Endothelial cell of umbilical vein (primary cell): ENCODE measurements at regions not wholly inside any gene's neighbourhood (a gene's known extent, or its start where the extent isn't known, plus 50 kb on each side); places are given as distances from the start of the nearest gene placed in this dataset.

Experiments
- BruUV-seq: library from RNA; stranded (reverse); fragments of 400-500 nt; replicated peaks from 2 replicates; lab custom pipeline; 2021; lab: Mats Ljungman, UMichigan
- CTCF ChIA-PET: fragments of 300-600, 350-600 bp; sonication (Branson Sonifier 250); formaldehyde crosslinking; loops from one replicate; lab custom pipeline; 2021; ENCODE audit warnings: antibody characterized with exemption, inconsistent platforms; lab: Charles Lee
- POLR2A ChIA-PET: fragments of 300-600, 350-600 bp; sonication (Branson Sonifier 250); formaldehyde crosslinking; loops from one replicate; lab custom pipeline; 2021; ENCODE audit warnings: antibody characterized with exemption, inconsistent platforms; lab: Charles Lee
- DNase-seq: peaks from one replicate; pipeline ENCODE4 v3.0.0-alpha.2; 2011; ENCODE audit warnings: low read depth, low spot score
- FAIRE-seq: peaks from 2 replicates; lab custom pipeline; 2011; peaks lifted over from hg19 to GRCh38; lab: Jason Lieb, UNC
- H2AFZ ChIP-seq: 2 replicates; pipeline ENCODE4 v1.6.0; 2012; ENCODE audit warnings: low read depth, low read length, control low read depth, inconsistent platforms
- H3K27ac ChIP-seq: 2 replicates; pipeline ENCODE4 v1.5.1; 2011; ENCODE audit warnings: low read depth, mild to moderate bottlenecking, control low read depth, low read length, moderate library complexity; ENCODE audit not compliant: insufficient read depth
- H3K27me3 ChIP-seq, 2 experiments: 2 replicates each; pipeline versions ENCODE4 v1.6.0 to v1.6.1; 2011; ENCODE audit warnings: low read length in 2 of 2, mixed read lengths in 1 of 2; ENCODE audit not compliant: control insufficient read depth in 2 of 2, insufficient read depth in 2 of 2
- H3K36me3 ChIP-seq, 2 experiments: 2 replicates in 1 of 2; 3 replicates in 1 of 2; pipeline ENCODE4 v1.5.1; 2011; ENCODE audit warnings: low read length in 2 of 2, mild to moderate bottlenecking in 1 of 2, moderate library complexity in 1 of 2; ENCODE audit not compliant: control insufficient read depth in 2 of 2, insufficient read depth in 2 of 2; ENCODE audit errors: extremely low read depth in 1 of 2
- H3K4me1 ChIP-seq: 3 replicates; pipeline ENCODE4 v1.5.1; 2011; ENCODE audit warnings: mild to moderate bottlenecking, low read length; ENCODE audit not compliant: control insufficient read depth, insufficient read depth; ENCODE audit errors: extremely low read depth
- H3K4me2 ChIP-seq: 2 replicates; pipeline ENCODE4 v1.6.1; 2011; ENCODE audit warnings: low read length, control low read depth, mixed read lengths; ENCODE audit not compliant: insufficient read depth
- H3K4me3 ChIP-seq, 3 experiments: fragments of 200-600 bp in 1 of 3; sonication (generic), shearing (Covaris generic) in 1 of 3; replicated peaks in 1 of 3; 2 replicates each; pipeline ENCODE4 v1.5.1; 2011 to 2016; ENCODE audit warnings: control low read depth in 3 of 3, low read length in 3 of 3, mild to moderate bottlenecking in 2 of 3, inconsistent platforms in 1 of 3, low read depth in 1 of 3, moderate library complexity in 1 of 3; ENCODE audit not compliant: insufficient read depth in 1 of 3
- H3K79me2 ChIP-seq: 2 replicates; pipeline ENCODE4 v1.6.0; 2012; ENCODE audit warnings: low read length, inconsistent platforms; ENCODE audit not compliant: control insufficient read depth, insufficient read depth
- H3K9ac ChIP-seq: replicated peaks from 2 replicates; pipeline ENCODE3; 2011; ENCODE audit warnings: low read length, control low read depth; ENCODE audit not compliant: insufficient read depth; ENCODE audit errors: extremely low read depth
- H3K9me1 ChIP-seq: replicated peaks from 3 replicates; pipeline ENCODE4 v1.6.0; 2011; ENCODE audit warnings: mild to moderate bottlenecking, low read length; ENCODE audit not compliant: control insufficient read depth, insufficient read depth; ENCODE audit errors: extremely low read depth
- H3K9me3 ChIP-seq: replicated peaks from 2 replicates; pipeline ENCODE4 v1.5.1; 2012; ENCODE audit warnings: low read length, inconsistent platforms; ENCODE audit not compliant: control insufficient read depth, insufficient read depth
- H4K20me1 ChIP-seq: replicated peaks from 2 replicates; pipeline ENCODE3; 2011; ENCODE audit warnings: mild to moderate bottlenecking, low read length; ENCODE audit not compliant: control insufficient read depth, insufficient read depth; ENCODE audit errors: extremely low read depth
- EZH2 ChIP-seq: IDR thresholded peaks from 2 replicates; pipeline ENCODE4 v1.6.1; 2012; ENCODE audit warnings: borderline replicate concordance, low read depth, mild to moderate bottlenecking, moderate library complexity, low read length, inconsistent platforms; ENCODE audit not compliant: severe bottlenecking
- FOS ChIP-seq: IDR thresholded peaks from 2 replicates; pipeline ENCODE4 v1.6.1; 2011; ENCODE audit warnings: mild to moderate bottlenecking, low read length, moderate library complexity, borderline replicate concordance; ENCODE audit not compliant: insufficient read depth
- GATA2 ChIP-seq: IDR thresholded peaks from 2 replicates; pipeline ENCODE4 v1.7.0; 2011; ENCODE audit warnings: low read depth, mild to moderate bottlenecking, moderate library complexity, mixed read lengths, low read length; ENCODE audit not compliant: insufficient read length, insufficient read depth
- JUN ChIP-seq: IDR thresholded peaks from 2 replicates; pipeline ENCODE4 v1.6.1; 2011; ENCODE audit warnings: borderline replicate concordance, low read depth; ENCODE audit not compliant: insufficient read length, insufficient read depth
- MYC ChIP-seq: IDR thresholded peaks from one replicate; pipeline ENCODE4 v1.6.1; 2011; ENCODE audit warnings: mild to moderate bottlenecking, low read depth, low read length
- POLR2A ChIP-seq: IDR thresholded peaks from 2 replicates; pipeline ENCODE4 v1.6.1; 2012; ENCODE audit warnings: low read depth, mild to moderate bottlenecking, control low read depth, low read length
- POLR2AphosphoS5 ChIP-seq: IDR thresholded peaks from 2 replicates; pipeline ENCODE4 v1.6.1; 2012; ENCODE audit warnings: low read depth, mild to moderate bottlenecking, control low read depth, low read length, moderate library complexity; ENCODE audit not compliant: insufficient read depth
- dilution Hi-C: fragments of 300-500 bp; cut with MboI; formaldehyde crosslinking; loops from one replicate; pipeline ENCODE4 v1.15.0; 2019; ENCODE audit warnings: low sequenced_read_pairs; ENCODE audit not compliant: extremely low pct_ligation_motif_present
- intact Hi-C: fragments of 100-400 bp; cut with micrococcal nuclease; formaldehyde crosslinking; loops from one replicate; pipeline ENCODE4 v1.10.0; 2022
- TF ChIP-seq, protein P1 (sequence below), 2 donors: IDR thresholded peaks; 1 replicate in 1 of 2; 2 replicates in 1 of 2; pipeline ENCODE4 v1.5.1; 2011; ENCODE audit warnings: low read length in 2 of 2, mild to moderate bottlenecking in 2 of 2, moderate library complexity in 2 of 2, control low read depth in 1 of 2, inconsistent platforms in 1 of 2, low read depth in 1 of 2; ENCODE audit not compliant: insufficient read depth in 1 of 2; ENCODE audit errors: extremely low read depth in 1 of 2
- TF ChIP-seq, protein P2 (sequence below): IDR thresholded peaks from 2 replicates; pipeline ENCODE4 v1.6.1; 2011; ENCODE audit not compliant: insufficient read depth, insufficient read length

GRCh38 chr20:61118429-61119224, 133.4 kb upstream of the CDH4 start:
- H3K4me3 ChIP-seq = no peak overlapping the region
- H3K9me3 ChIP-seq = peaks cover 2% of the 10 kb centered on the region
- no peak overlapping the region for H3K4me2 ChIP-seq
- intact Hi-C loops = no loop called here
- no TSS peak for BruUV-seq
- no peak overlapping the region for H3K9ac ChIP-seq
- no peaks in the 10 kb centered on the region for H3K36me3 ChIP-seq
- dilution Hi-C loops = no loop called here
- ChIA-PET POLR2A (no interaction called here), CTCF (no interaction called here)
- TF ChIP-seq JUN (no peak), MYC (no peak), POLR2A (no peak), FOS (no peak), POLR2AphosphoS5 (no peak)
- TF ChIP-seq, protein P1, sequence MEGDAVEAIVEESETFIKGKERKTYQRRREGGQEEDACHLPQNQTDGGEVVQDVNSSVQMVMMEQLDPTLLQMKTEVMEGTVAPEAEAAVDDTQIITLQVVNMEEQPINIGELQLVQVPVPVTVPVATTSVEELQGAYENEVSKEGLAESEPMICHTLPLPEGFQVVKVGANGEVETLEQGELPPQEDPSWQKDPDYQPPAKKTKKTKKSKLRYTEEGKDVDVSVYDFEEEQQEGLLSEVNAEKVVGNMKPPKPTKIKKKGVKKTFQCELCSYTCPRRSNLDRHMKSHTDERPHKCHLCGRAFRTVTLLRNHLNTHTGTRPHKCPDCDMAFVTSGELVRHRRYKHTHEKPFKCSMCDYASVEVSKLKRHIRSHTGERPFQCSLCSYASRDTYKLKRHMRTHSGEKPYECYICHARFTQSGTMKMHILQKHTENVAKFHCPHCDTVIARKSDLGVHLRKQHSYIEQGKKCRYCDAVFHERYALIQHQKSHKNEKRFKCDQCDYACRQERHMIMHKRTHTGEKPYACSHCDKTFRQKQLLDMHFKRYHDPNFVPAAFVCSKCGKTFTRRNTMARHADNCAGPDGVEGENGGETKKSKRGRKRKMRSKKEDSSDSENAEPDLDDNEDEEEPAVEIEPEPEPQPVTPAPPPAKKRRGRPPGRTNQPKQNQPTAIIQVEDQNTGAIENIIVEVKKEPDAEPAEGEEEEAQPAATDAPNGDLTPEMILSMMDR (IDR thresholded peaks at IDR 0.05; ENCODE audit: extremely low read depth in 1 of 2, insufficient read depth in 1 of 2, low read depth in 1 of 2, low read length in 2 of 2) = no peak
- FAIRE-seq (no peak), DNase-seq (no peak)
- no peak overlapping the region for H2AFZ ChIP-seq
- no peaks in the 10 kb centered on the region for H3K79me2 ChIP-seq
- H3K27me3 ChIP-seq = no peaks in the 10 kb centered on the region
- H3K27ac ChIP-seq = no peak overlapping the region
- H3K9me1 ChIP-seq = no peaks in the 10 kb centered on the region
- H3K4me1 ChIP-seq = no peaks in the 10 kb centered on the region
- no peaks in the 10 kb centered on the region for H4K20me1 ChIP-seq

- H3K27ac ChIP-seq = no peak overlapping the region
- intact Hi-C loops = no loop called here
- CTCF ChIA-PET = no interaction called here
- dilution Hi-C loops = no loop called here
- BruUV-seq = no TSS peak
- no peaks in the 10 kb centered on the region for H3K36me3 ChIP-seq
- no peaks in the 10 kb centered on the region for H3K79me2 ChIP-seq
- no peak overlapping the region for H3K4me3 ChIP-seq
- DNase-seq = no peak
- no peaks in the 10 kb centered on the region for H3K4me1 ChIP-seq
- peaks cover 2% of the 10 kb centered on the region for H3K9me3 ChIP-seq
- no peaks in the 10 kb centered on the region for H3K27me3 ChIP-seq
- H3K9ac ChIP-seq = no peak overlapping the region
- H2AFZ ChIP-seq = no peak overlapping the region
- no peak for FAIRE-seq
- H3K9me1 ChIP-seq = no peaks in the 10 kb centered on the region
- TF ChIP-seq POLR2A = no peak
- TF ChIP-seq, protein P1 (IDR thresholded peaks at IDR 0.05; ENCODE audit: extremely low read depth in 1 of 2, insufficient read depth in 1 of 2, low read depth in 1 of 2, low read length in 2 of 2) = no peak
- no peak for TF ChIP-seq FOS
- no peak for TF ChIP-seq MYC
- TF ChIP-seq POLR2AphosphoS5 = no peak
- no peak for TF ChIP-seq EZH2
- TF ChIP-seq GATA2 = no peak
- TF ChIP-seq JUN = no peak
- TF ChIP-seq, protein P2, sequence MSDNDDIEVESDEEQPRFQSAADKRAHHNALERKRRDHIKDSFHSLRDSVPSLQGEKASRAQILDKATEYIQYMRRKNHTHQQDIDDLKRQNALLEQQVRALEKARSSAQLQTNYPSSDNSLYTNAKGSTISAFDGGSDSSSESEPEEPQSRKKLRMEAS = no peak
- POLR2A ChIA-PET = no interaction called here
- no peaks in the 10 kb centered on the region for H4K20me1 ChIP-seq
- H3K4me2 ChIP-seq = no peak overlapping the region
Measured at GRCh38 chr20:61119273-61119672, 132.8 kb upstream of the CDH4 start.
